GM12878 (cell line): ENCODE measurements at regions not wholly inside any gene's neighbourhood (a gene's known extent, or its start where the extent isn't known, plus 50 kb on each side); places are given as distances from the start of the nearest gene placed in this dataset.

Experiments used
- CBX5 ChIP-seq: sonication (generic); IDR thresholded peaks from 2 replicates; pipeline ENCODE4 v1.6.1; 2016; ENCODE audit warnings: low read depth, moderate library complexity, mild to moderate bottlenecking, inconsistent platforms
- CREM ChIP-seq: IDR thresholded peaks from 2 replicates; pipeline ENCODE4 v1.6.1; 2014; ENCODE audit warnings: antibody characterized with exemption, low read depth
- NBN ChIP-seq: fragments of 450-650 bp; IDR thresholded peaks from 2 replicates; pipeline ENCODE4 v1.6.1; 2016
- POU2F2 ChIP-seq: IDR thresholded peaks from 3 replicates; pipeline ENCODE4 v1.6.1; 2011; ENCODE audit warnings: low read depth, mild to moderate bottlenecking, low read length, borderline replicate concordance
- RB1 ChIP-seq: fragments of 450-650 bp; formaldehyde crosslinking; IDR thresholded peaks from 2 replicates; pipeline ENCODE4 v1.6.1; 2017; ENCODE audit warnings: mild to moderate bottlenecking, borderline replicate concordance
- RBBP5 ChIP-seq: fragments of 200-600 bp; sonication (generic); conservative IDR thresholded peaks from 2 replicates; pipeline ENCODE4 v1.6.1; 2016
- YBX1 ChIP-seq: fragments of 450-650 bp; IDR thresholded peaks from 2 replicates; pipeline ENCODE4 v1.6.1; 2016; ENCODE audit warnings: antibody characterized with exemption
- TF ChIP-seq, protein P1 (sequence below): fragments of 450-650 bp; IDR thresholded peaks from 2 replicates; pipeline ENCODE4 v1.6.1; 2016; ENCODE audit warnings: mild to moderate bottlenecking, moderate library complexity, borderline replicate concordance
- TF ChIP-seq, protein P2 (sequence below): fragments of 450-650 bp; formaldehyde crosslinking; IDR thresholded peaks from 2 replicates; pipeline ENCODE4 v1.4.0; 2022; ENCODE audit warnings: mild to moderate bottlenecking, moderate library complexity
- TF ChIP-seq, protein P3 (sequence below): fragments of 450-650 bp; formaldehyde crosslinking; IDR thresholded peaks from 2 replicates; pipeline ENCODE4 v1.4.0; 2020; ENCODE audit warnings: mild to moderate bottlenecking, moderate library complexity

GRCh38 chr13:89165685-89166084, 1494.5 kb downstream of the SLITRK5 start (continued):
- TF ChIP-seq, protein P1, sequence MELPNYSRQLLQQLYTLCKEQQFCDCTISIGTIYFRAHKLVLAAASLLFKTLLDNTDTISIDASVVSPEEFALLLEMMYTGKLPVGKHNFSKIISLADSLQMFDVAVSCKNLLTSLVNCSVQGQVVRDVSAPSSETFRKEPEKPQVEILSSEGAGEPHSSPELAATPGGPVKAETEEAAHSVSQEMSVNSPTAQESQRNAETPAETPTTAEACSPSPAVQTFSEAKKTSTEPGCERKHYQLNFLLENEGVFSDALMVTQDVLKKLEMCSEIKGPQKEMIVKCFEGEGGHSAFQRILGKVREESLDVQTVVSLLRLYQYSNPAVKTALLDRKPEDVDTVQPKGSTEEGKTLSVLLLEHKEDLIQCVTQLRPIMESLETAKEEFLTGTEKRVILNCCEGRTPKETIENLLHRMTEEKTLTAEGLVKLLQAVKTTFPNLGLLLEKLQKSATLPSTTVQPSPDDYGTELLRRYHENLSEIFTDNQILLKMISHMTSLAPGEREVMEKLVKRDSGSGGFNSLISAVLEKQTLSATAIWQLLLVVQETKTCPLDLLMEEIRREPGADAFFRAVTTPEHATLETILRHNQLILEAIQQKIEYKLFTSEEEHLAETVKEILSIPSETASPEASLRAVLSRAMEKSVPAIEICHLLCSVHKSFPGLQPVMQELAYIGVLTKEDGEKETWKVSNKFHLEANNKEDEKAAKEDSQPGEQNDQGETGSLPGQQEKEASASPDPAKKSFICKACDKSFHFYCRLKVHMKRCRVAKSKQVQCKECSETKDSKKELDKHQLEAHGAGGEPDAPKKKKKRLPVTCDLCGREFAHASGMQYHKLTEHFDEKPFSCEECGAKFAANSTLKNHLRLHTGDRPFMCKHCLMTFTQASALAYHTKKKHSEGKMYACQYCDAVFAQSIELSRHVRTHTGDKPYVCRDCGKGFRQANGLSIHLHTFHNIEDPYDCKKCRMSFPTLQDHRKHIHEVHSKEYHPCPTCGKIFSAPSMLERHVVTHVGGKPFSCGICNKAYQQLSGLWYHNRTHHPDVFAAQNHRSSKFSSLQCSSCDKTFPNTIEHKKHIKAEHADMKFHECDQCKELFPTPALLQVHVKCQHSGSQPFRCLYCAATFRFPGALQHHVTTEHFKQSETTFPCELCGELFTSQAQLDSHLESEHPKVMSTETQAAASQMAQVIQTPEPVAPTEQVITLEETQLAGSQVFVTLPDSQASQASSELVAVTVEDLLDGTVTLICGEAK = no peak
- no peak for TF ChIP-seq NBN
- TF ChIP-seq POU2F2 = no peak
- no peak for TF ChIP-seq YBX1
- TF ChIP-seq, protein P2, sequence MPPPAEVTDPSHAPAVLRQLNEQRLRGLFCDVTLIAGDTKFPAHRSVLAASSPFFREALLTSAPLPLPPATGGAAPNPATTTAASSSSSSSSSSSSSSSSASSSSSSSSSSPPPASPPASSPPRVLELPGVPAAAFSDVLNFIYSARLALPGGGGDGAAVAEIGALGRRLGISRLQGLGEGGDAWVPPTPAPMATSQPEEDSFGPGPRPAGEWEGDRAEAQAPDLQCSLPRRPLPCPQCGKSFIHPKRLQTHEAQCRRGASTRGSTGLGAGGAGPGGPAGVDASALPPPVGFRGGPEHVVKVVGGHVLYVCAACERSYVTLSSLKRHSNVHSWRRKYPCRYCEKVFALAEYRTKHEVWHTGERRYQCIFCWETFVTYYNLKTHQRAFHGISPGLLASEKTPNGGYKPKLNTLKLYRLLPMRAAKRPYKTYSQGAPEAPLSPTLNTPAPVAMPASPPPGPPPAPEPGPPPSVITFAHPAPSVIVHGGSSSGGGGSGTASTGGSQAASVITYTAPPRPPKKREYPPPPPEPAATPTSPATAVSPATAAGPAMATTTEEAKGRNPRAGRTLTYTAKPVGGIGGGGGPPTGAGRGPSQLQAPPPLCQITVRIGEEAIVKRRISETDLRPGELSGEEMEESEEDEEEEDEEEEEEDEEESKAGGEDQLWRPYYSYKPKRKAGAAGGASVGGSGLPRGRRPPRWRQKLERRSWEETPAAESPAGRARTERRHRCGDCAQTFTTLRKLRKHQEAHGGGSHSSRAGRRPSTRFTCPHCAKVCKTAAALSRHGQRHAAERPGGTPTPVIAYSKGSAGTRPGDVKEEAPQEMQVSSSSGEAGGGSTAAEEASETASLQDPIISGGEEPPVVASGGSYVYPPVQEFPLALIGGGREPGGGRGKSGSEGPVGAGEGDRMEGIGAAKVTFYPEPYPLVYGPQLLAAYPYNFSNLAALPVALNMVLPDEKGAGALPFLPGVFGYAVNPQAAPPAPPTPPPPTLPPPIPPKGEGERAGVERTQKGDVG (CRISPR knock-in tag) = no peak
- no peak for TF ChIP-seq RB1
- no peak for TF ChIP-seq CBX5
- no peak for TF ChIP-seq RBBP5
- TF ChIP-seq, protein P3, sequence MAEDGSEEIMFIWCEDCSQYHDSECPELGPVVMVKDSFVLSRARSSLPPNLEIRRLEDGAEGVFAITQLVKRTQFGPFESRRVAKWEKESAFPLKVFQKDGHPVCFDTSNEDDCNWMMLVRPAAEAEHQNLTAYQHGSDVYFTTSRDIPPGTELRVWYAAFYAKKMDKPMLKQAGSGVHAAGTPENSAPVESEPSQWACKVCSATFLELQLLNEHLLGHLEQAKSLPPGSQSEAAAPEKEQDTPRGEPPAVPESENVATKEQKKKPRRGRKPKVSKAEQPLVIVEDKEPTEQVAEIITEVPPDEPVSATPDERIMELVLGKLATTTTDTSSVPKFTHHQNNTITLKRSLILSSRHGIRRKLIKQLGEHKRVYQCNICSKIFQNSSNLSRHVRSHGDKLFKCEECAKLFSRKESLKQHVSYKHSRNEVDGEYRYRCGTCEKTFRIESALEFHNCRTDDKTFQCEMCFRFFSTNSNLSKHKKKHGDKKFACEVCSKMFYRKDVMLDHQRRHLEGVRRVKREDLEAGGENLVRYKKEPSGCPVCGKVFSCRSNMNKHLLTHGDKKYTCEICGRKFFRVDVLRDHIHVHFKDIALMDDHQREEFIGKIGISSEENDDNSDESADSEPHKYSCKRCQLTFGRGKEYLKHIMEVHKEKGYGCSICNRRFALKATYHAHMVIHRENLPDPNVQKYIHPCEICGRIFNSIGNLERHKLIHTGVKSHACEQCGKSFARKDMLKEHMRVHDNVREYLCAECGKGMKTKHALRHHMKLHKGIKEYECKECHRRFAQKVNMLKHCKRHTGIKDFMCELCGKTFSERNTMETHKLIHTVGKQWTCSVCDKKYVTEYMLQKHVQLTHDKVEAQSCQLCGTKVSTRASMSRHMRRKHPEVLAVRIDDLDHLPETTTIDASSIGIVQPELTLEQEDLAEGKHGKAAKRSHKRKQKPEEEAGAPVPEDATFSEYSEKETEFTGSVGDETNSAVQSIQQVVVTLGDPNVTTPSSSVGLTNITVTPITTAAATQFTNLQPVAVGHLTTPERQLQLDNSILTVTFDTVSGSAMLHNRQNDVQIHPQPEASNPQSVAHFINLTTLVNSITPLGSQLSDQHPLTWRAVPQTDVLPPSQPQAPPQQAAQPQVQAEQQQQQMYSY (CRISPR knock-in tag) = no peak
- TF ChIP-seq CREM = no peak
- TF ChIP-seq, all 136 proteins: peak for 0
